Bronchial epithelial cell (primary cell): ENCODE measurements at regions not wholly inside any gene's neighbourhood (a gene's known extent, or its start where the extent isn't known, plus 50 kb on each side); places are given as distances from the start of the nearest gene placed in this dataset.

Experiments used
- DNase-seq: peaks from one replicate; pipeline ENCODE4 v3.0.0-alpha.2; 2010; ENCODE audit warnings: low read depth
- FAIRE-seq: peaks from 2 replicates; lab custom pipeline; 2011; peaks lifted over from hg19 to GRCh38; lab: Jason Lieb, UNC
- H3K27me3 ChIP-seq: 2 replicates; pipeline ENCODE4 v1.5.1; 2011; ENCODE audit warnings: low read length; ENCODE audit not compliant: control insufficient read depth, insufficient read depth
- H3K36me3 ChIP-seq: 2 replicates; pipeline ENCODE4 v1.5.1; 2011; ENCODE audit warnings: low read length; ENCODE audit not compliant: control insufficient read depth, insufficient read depth
- H3K4me3 ChIP-seq: 2 replicates; pipeline ENCODE4 v1.5.1; 2011; ENCODE audit warnings: mild to moderate bottlenecking, low read depth, low read length, control low read depth
- CTCF ChIP-seq: IDR thresholded peaks from 2 replicates; pipeline ENCODE4 v1.5.1; 2011; ENCODE audit warnings: mild to moderate bottlenecking, moderate library complexity, low read length, control low read depth, inconsistent platforms; ENCODE audit not compliant: insufficient read depth, severe bottlenecking

GRCh38 chr9:78934880-78935279 lies 636.9 kb upstream of the TLE4 start:
- Histone ChIP-seq H3K36me3 (no peaks in the 10 kb centered on the region), H3K27me3 (no peaks in the 10 kb centered on the region), H3K4me3 (no peak overlapping the region)
- no peak for DNase-seq
- no peak for TF ChIP-seq CTCF
- FAIRE-seq, result no peak

- H3K36me3 ChIP-seq, result no peaks in the 10 kb centered on the region
- TF ChIP-seq CTCF, result no peak
- no peak overlapping the region for H3K4me3 ChIP-seq
- FAIRE-seq (peak; percentile 7), DNase-seq (no peak)
- H3K27me3 ChIP-seq, result no peaks in the 10 kb centered on the region
These were observed 632.9 kb upstream of the TLE4 start for GRCh38 chr9:78938821-78939220.

- Histone ChIP-seq H3K4me3 (no peak overlapping the region), H3K36me3 (no peaks in the 10 kb centered on the region), H3K27me3 (no peaks in the 10 kb centered on the region)
- FAIRE-seq, result no peak
- no peak for TF ChIP-seq CTCF
- no peak for DNase-seq
These were observed 632.3 kb upstream of the TLE4 start for GRCh38 chr9:78939311-78940065.

- DNase-seq, result no peak
- no peaks in the 10 kb centered on the region for H3K27me3 ChIP-seq
- no peaks in the 10 kb centered on the region for H3K36me3 ChIP-seq
- TF ChIP-seq CTCF, result no peak
- no peak overlapping the region for H3K4me3 ChIP-seq
- no peak for FAIRE-seq
These were observed 631.5 kb upstream of the TLE4 start for GRCh38 chr9:78940121-78940855.

GRCh38 chr9:78954286-78954685 lies 617.5 kb upstream of the TLE4 start:
- no peak for FAIRE-seq
- no peaks in the 10 kb centered on the region for H3K27me3 ChIP-seq
- TF ChIP-seq CTCF, result no peak
- H3K4me3 ChIP-seq, result no peak overlapping the region
- H3K36me3 ChIP-seq, result no peaks in the 10 kb centered on the region
- DNase-seq, result no peak
